ENCODE measurements at regions not wholly inside any gene's neighbourhood (a gene's known extent, or its start where the extent isn't known, plus 50 kb on each side); places are given as distances from the start of the nearest gene placed in this dataset.

DNA sequence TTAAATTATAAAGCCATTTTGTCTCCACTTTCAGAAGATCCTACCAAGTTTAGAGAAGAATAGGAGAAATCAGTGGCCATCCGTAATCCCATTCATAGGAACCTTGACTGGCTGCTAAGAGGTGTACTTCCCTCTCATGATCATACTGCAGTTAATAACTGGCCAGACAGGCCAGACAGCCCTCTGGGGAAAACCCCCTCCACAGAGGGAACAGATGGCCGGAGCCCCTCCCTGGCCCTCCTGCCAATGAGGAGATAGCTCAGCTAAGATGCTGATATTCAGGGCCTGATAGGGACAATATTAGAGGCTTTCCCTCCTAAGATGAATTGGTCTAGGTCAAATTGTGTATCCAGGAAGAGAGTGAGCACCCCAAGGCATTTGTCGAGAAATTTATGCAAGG, 200.0 kb upstream of the MAOA start:
- no peaks in the 10 kb centered on the region for H3K27me3 Mint-ChIP-seq (ENCODE audit: unreplicated experiment)
- TF ChIP-seq CTCF (IDR thresholded peaks at IDR 0.05; ENCODE audit: unreplicated experiment), result no peak
- peaks cover 8% of the 10 kb centered on the region for H3K9me3 Mint-ChIP-seq (ENCODE audit: unreplicated experiment)
- H3K4me3 Mint-ChIP-seq (ENCODE audit: unreplicated experiment), result no peak overlapping the region
- no peak for DNase-seq (ENCODE audit: low spot score)
- H3K27ac Mint-ChIP-seq (ENCODE audit: unreplicated experiment), result no peak overlapping the region
- H3K4me1 Mint-ChIP-seq (ENCODE audit: unreplicated experiment), result no peaks in the 10 kb centered on the region
- H3K36me3 Mint-ChIP-seq (ENCODE audit: low read depth, unreplicated experiment), result peaks cover 7% of the 10 kb centered on the region

DNA sequence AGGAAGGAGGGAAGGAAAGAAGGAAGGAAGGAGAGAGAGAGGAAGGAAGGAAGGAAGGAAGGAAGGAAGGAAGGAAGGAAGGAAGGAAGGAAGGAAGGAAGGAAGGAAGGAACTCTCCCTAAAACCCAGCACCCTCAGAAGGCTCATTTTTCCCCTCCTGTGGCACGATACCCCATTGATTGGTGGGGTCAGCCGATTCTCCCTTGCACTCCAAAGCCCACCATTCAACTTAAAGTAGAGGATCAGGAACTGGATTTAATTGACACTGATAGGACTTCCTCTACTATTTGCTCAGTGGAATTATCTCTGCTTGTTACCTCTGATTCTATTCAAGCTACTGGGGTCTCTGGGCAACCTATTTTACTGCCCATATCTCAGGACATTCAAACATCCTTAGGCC, 199.2 kb upstream of the MAOA start:
- Mint-ChIP-seq H3K4me3 (ENCODE audit: unreplicated experiment) (no peak overlapping the region), H3K36me3 (ENCODE audit: low read depth, unreplicated experiment) (peaks cover 5% of the 10 kb centered on the region), H3K27me3 (ENCODE audit: unreplicated experiment) (no peaks in the 10 kb centered on the region), H3K4me1 (ENCODE audit: unreplicated experiment) (no peaks in the 10 kb centered on the region), H3K27ac (ENCODE audit: unreplicated experiment) (no peak overlapping the region), H3K9me3 (ENCODE audit: unreplicated experiment) (peaks cover 6% of the 10 kb centered on the region)
- DNase-seq (ENCODE audit: low spot score), result no peak
- no peak for TF ChIP-seq CTCF (IDR thresholded peaks at IDR 0.05; ENCODE audit: unreplicated experiment)

GRCh38 chrX:43467608-43468234, 188.4 kb upstream of the MAOA start:
- H3K27me3 Mint-ChIP-seq (ENCODE audit: unreplicated experiment), result no peaks in the 10 kb centered on the region
- H3K36me3 Mint-ChIP-seq (ENCODE audit: low read depth, unreplicated experiment), result no peaks in the 10 kb centered on the region
- no peaks in the 10 kb centered on the region for H3K9me3 Mint-ChIP-seq (ENCODE audit: unreplicated experiment)
- no peak for DNase-seq (ENCODE audit: low spot score)
- no peaks in the 10 kb centered on the region for H3K4me1 Mint-ChIP-seq (ENCODE audit: unreplicated experiment)
- TF ChIP-seq CTCF (IDR thresholded peaks at IDR 0.05; ENCODE audit: unreplicated experiment), result no peak
- H3K4me3 Mint-ChIP-seq (ENCODE audit: unreplicated experiment), result no peak overlapping the region
- no peak overlapping the region for H3K27ac Mint-ChIP-seq (ENCODE audit: unreplicated experiment)

DNA sequence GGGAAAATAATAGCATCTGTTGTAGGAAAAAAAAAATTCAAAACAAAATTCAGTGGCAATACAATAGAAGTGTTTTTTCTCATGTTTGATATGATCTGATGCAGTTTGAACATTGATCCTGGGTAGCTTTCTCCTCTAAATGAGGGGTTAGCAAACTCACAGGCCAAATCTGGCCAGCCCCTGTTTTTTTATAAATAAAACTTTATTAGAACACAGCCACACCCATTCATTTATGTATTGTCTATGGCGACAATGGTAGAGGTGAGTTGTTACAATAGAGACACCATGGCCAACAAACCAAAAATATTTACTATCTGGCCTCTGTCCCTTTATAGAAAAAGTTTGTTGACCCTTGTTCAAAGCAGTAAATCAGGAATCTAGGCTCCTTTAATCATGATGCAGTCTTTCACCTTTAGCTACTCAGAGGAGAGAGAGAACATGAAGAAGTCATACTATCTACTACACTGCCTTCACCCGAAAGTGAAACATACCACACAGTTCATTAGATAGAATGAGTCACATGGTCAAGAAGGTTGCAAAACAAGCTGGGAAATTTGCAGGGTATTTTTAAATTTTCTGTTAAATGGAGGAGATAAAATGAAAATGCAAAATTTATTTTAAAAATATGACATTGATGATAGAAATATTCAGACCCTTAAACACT, 186.6 kb upstream of the MAOA start:
- H3K9me3 Mint-ChIP-seq (ENCODE audit: unreplicated experiment), result no peaks in the 10 kb centered on the region
- no peak for TF ChIP-seq CTCF (IDR thresholded peaks at IDR 0.05; ENCODE audit: unreplicated experiment)
- H3K36me3 Mint-ChIP-seq (ENCODE audit: low read depth, unreplicated experiment), result no peaks in the 10 kb centered on the region
- H3K27ac Mint-ChIP-seq (ENCODE audit: unreplicated experiment), result no peak overlapping the region
- H3K27me3 Mint-ChIP-seq (ENCODE audit: unreplicated experiment), result no peaks in the 10 kb centered on the region
- no peaks in the 10 kb centered on the region for H3K4me1 Mint-ChIP-seq (ENCODE audit: unreplicated experiment)
- no peak for DNase-seq (ENCODE audit: low spot score)
- H3K4me3 Mint-ChIP-seq (ENCODE audit: unreplicated experiment), result no peak overlapping the region

- Mint-ChIP-seq H3K27me3 (ENCODE audit: unreplicated experiment) (no peaks in the 10 kb centered on the region), H3K9me3 (ENCODE audit: unreplicated experiment) (no peaks in the 10 kb centered on the region), H3K4me1 (ENCODE audit: unreplicated experiment) (no peaks in the 10 kb centered on the region), H3K27ac (ENCODE audit: unreplicated experiment) (no peak overlapping the region), H3K4me3 (ENCODE audit: unreplicated experiment) (no peak overlapping the region), H3K36me3 (ENCODE audit: low read depth, unreplicated experiment) (no peaks in the 10 kb centered on the region)
- DNase-seq (ENCODE audit: low spot score), result no peak
- TF ChIP-seq CTCF (IDR thresholded peaks at IDR 0.05; ENCODE audit: unreplicated experiment), result no peak
Measured at GRCh38 chrX:43474321-43474720, 181.8 kb upstream of the MAOA start.

All from endothelial cell (in vitro differentiated cells).